MG63 (cell line): ENCODE measurements at regions not wholly inside any gene's neighbourhood (a gene's known extent, or its start where the extent isn't known, plus 50 kb on each side); places are given as distances from the start of the nearest gene placed in this dataset.
"Not testable (repeated sequence)": the region's sequence is repeated elsewhere in the genome, so short reads cannot be mapped to it uniquely, and the experiment has no call there.

Experiments used
- DNase-seq: peaks from one replicate; pipeline ENCODE4 v3.0.0-alpha.2; 2020
- H3K27me3 ChIP-seq: fragments of 250-450 bp; sonication (Bioruptor Pico); 2 replicates; pipeline ENCODE4 v1.5.1; 2020; ENCODE audit warnings: mild to moderate bottlenecking, moderate library complexity
- H3K36me3 ChIP-seq: fragments of 250-450 bp; sonication (Bioruptor Pico); 2 replicates; pipeline ENCODE4 v1.5.1; 2020; ENCODE audit warnings: mild to moderate bottlenecking, moderate library complexity
- H3K4me3 ChIP-seq: fragments of 250-450 bp; sonication (Bioruptor Pico); 2 replicates; pipeline ENCODE4 v1.5.1; 2020; ENCODE audit warnings: mild to moderate bottlenecking, moderate library complexity
- H3K9me3 ChIP-seq: fragments of 250-450 bp; sonication (Bioruptor Pico); 2 replicates; pipeline ENCODE4 v1.5.1; 2020; ENCODE audit warnings: mild to moderate bottlenecking, moderate library complexity

DNA sequence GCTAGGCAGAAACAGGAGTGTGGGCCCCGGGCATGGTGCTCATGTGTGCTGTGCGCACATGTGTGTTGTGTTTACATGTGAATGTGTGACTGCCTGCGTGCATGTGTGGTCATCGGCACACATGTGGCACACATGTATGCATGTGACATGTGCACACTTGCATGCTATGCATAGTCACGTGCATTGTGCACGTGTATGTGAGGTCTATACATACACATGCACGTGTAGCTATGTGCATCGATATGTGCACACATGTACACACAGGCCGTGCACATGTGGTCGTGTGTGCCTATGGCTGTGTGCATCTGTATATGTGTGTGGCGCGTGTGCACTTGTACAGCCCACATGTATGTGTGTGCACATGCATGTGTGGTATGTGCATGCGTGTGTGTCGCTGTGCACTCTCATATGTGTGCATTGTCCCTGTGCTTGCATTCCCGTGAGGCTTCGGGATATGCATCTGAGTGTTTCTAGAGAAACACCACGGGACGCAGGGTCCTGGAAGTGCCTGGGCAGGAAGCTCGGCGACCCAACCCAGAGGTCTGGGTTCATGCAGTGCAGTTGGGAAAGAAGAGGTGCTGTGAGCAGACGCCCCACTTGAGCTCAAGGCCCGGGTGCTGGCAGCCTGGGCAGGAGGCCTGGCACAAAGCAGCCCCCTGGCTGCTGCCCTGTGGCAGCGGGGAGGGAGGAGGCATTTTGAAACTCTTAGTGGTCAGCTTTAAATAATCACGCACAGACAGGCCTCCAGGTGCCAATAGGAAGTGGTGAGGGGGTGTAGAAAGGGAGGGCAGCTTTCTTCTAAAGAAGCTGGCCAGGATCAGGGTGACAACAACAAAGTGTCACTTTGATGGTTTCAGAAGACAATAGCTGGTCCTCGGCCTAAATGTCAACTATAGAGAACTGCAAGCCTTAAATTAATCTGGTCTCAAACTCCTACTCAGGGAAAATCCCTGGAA, 410.0 kb upstream of the MGMT start:
- DNase-seq: no peak
- no peak overlapping the region for H3K4me3 ChIP-seq

DNA sequence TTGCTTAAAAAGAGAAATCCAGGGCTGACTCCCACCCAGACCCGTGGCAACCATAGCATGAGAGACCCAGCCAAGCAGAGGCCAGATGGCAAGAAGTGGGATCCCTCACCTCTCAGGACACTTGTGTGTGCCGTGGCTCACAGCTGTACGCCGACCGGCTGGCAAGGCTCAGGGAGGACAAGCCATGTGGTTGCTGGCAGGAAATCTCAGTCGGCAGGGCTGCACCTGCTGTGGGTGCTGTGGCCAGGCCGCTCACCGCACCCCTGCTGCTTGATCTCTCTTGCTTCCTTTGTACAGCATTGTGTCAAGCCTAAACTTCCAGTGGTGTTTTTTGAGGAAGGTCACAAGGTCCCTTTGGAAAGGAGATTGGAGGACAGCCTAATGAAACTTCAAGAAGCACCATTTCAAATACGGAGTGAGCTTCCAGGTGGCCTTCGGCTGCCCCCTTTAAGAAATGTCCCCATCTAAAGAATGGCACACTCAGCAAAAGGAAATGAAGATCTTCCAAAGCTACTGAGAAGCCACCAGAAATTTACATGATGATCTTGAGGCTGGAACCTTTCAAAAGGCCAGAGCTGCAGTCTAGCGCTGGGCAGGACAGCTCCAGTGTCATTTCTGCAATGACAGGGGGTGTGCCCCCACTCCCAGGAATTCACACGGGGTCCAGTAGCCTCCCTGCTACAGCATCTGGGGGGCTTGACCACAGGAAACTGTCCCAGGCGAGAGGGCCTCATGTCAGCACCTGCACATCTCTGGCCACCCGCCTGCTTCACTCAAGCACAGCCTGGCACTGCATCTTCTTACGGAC, 409.0 kb upstream of the MGMT start:
- H3K36me3 ChIP-seq: no peaks in the 10 kb centered on the region
- DNase-seq: no peak

More for the DNA sequence above, 410.0 kb upstream of the MGMT start:
- H3K36me3 ChIP-seq: no peaks in the 10 kb centered on the region
- no peaks in the 10 kb centered on the region for H3K27me3 ChIP-seq
- H3K9me3 ChIP-seq: no peaks in the 10 kb centered on the region

GRCh38 chr10:129058664-129059155, 408.3 kb upstream of the MGMT start:
- H3K27me3 ChIP-seq: no peaks in the 10 kb centered on the region
- no peak for DNase-seq
- no peaks in the 10 kb centered on the region for H3K36me3 ChIP-seq
- H3K4me3 ChIP-seq: no peak overlapping the region
- no peaks in the 10 kb centered on the region for H3K9me3 ChIP-seq

More for the DNA sequence above, 409.0 kb upstream of the MGMT start:
- Histone ChIP-seq H3K4me3 (no peak overlapping the region), H3K9me3 (no peaks in the 10 kb centered on the region), H3K27me3 (no peaks in the 10 kb centered on the region)

DNA sequence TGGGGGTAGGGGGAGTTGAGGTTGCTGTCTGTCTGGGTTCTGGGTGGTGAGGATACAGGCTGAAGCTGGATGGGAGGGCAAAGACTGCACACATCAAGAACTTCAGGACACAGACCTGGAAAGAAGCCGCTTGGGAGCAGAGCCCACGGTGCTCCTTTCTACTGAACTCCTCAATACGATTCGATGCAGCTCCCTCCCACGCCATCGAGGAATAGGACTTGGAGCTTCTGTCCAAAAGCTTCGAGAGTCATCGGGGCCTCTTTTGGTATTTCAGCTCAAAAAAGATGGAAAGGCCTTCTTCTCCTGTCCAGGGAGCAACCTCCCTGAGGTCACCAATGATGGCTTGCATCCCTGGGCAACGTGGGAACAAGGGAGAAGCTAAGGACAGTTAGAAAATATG, 407.1 kb upstream of the MGMT start:
- no peak for DNase-seq
- no peaks in the 10 kb centered on the region for H3K9me3 ChIP-seq
- no peaks in the 10 kb centered on the region for H3K36me3 ChIP-seq
- H3K27me3 ChIP-seq: no peaks in the 10 kb centered on the region
- no peak overlapping the region for H3K4me3 ChIP-seq

GRCh38 chr10:129063212-129063611, 403.8 kb upstream of the MGMT start:
- no peaks in the 10 kb centered on the region for H3K36me3 ChIP-seq
- H3K9me3 ChIP-seq: no peaks in the 10 kb centered on the region
- no peak overlapping the region for H3K4me3 ChIP-seq
- no peaks in the 10 kb centered on the region for H3K27me3 ChIP-seq
- DNase-seq: no peak

DNA sequence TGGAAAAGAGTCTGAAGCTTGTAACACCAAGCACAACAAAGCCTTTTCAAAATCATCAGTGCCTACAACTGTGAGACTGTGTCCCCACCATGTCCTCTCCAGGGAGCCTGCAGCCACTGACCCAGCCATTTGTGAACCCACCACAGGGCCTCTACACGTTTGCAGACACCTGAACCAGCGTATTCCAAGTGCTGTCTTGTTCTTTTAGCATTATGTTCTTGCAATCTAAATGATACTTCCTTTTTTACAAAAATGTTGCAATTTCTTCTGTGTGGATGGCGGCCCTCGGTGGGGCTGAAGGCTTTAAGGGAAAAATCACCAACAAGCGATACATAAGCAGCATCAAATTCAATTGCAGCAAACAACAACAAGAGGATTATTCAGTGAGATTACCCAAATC, 403.2 kb upstream of the MGMT start:
- DNase-seq: no peak
- no peak overlapping the region for H3K4me3 ChIP-seq
- H3K27me3 ChIP-seq: no peaks in the 10 kb centered on the region
- no peaks in the 10 kb centered on the region for H3K9me3 ChIP-seq
- H3K36me3 ChIP-seq: no peaks in the 10 kb centered on the region

DNA sequence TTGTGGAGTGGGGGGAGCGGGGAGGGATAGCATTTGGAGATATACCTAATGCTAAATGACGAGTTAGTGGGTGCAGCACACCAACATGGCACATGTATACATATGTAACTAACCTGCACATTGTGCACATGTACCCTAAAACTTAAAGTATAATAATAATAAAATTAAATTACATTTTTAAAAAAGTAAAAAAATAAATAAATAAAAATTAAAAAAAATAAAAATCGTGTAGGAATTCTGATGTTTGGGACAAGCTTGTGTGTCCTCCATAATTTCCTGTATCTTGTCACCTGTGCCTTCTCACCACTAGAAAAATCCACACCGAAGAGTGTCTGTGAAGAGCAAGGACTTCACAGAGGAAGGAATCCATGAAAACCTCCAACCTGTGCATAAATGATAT, 400.5 kb upstream of the MGMT start:
- H3K4me3 ChIP-seq: not testable (repeated sequence)

GRCh38 chr10:129071411-129071810, 395.6 kb upstream of the MGMT start:
- not testable (repeated sequence) for H3K9me3 ChIP-seq, H3K27me3 ChIP-seq, H3K4me3 ChIP-seq, H3K36me3 ChIP-seq, DNase-seq

More for the DNA sequence above, 400.5 kb upstream of the MGMT start:
- not testable (repeated sequence) for DNase-seq, H3K27me3 ChIP-seq, H3K9me3 ChIP-seq, H3K36me3 ChIP-seq

GRCh38 chr10:129074939-129075338, 392.1 kb upstream of the MGMT start:
- H3K4me3 ChIP-seq: no peak overlapping the region
- H3K27me3 ChIP-seq: no peaks in the 10 kb centered on the region
- no peak for DNase-seq
- no peaks in the 10 kb centered on the region for H3K36me3 ChIP-seq
- H3K9me3 ChIP-seq: no peaks in the 10 kb centered on the region

- DNase-seq: no peak
- H3K4me3 ChIP-seq: no peak overlapping the region
- H3K9me3 ChIP-seq: no peaks in the 10 kb centered on the region; the same call in 1 of the 2 replicates
- no peaks in the 10 kb centered on the region for H3K36me3 ChIP-seq
- H3K27me3 ChIP-seq: no peaks in the 10 kb centered on the region
Measured at GRCh38 chr10:129075508-129075907, 391.5 kb upstream of the MGMT start.

GRCh38 chr10:129075927-129076326, 391.1 kb upstream of the MGMT start:
- Histone ChIP-seq H3K4me3 (no peak overlapping the region), H3K36me3 (no peaks in the 10 kb centered on the region), H3K9me3 (no peaks in the 10 kb centered on the region; the same call in 1 of the 2 replicates), H3K27me3 (no peaks in the 10 kb centered on the region)
- DNase-seq: no peak

GRCh38 chr10:129078346-129078745, 388.7 kb upstream of the MGMT start:
- peaks cover 5% of the 10 kb centered on the region; the same call in 1 of the 2 replicates for H3K9me3 ChIP-seq
- H3K27me3 ChIP-seq: no peaks in the 10 kb centered on the region
- peak; percentile 58 for DNase-seq

GRCh38 chr10:129078746-129079145, 388.3 kb upstream of the MGMT start:
- no peaks in the 10 kb centered on the region for H3K27me3 ChIP-seq
- H3K4me3 ChIP-seq: no peak overlapping the region
- DNase-seq: no peak
- H3K9me3 ChIP-seq: peaks cover 5% of the 10 kb centered on the region; the same call in 1 of the 2 replicates
- no peaks in the 10 kb centered on the region for H3K36me3 ChIP-seq

More at GRCh38 chr10:129078346-129078745, 388.7 kb upstream of the MGMT start:
- Histone ChIP-seq H3K4me3 (no peak overlapping the region), H3K36me3 (no peaks in the 10 kb centered on the region)

GRCh38 chr10:129079705-129080104, 387.3 kb upstream of the MGMT start:
- DNase-seq: no peak
- H3K36me3 ChIP-seq: no peaks in the 10 kb centered on the region
- H3K4me3 ChIP-seq: no peak overlapping the region
- H3K27me3 ChIP-seq: no peaks in the 10 kb centered on the region
- H3K9me3 ChIP-seq: peaks cover 5% of the 10 kb centered on the region; the same call in 1 of the 2 replicates

- no peak for DNase-seq
- H3K4me3 ChIP-seq: no peak overlapping the region
- no peaks in the 10 kb centered on the region for H3K27me3 ChIP-seq
- peaks cover 5% of the 10 kb centered on the region; the same call in 1 of the 2 replicates for H3K9me3 ChIP-seq
- no peaks in the 10 kb centered on the region for H3K36me3 ChIP-seq
Measured at GRCh38 chr10:129085811-129086210, 381.2 kb upstream of the MGMT start.

DNA sequence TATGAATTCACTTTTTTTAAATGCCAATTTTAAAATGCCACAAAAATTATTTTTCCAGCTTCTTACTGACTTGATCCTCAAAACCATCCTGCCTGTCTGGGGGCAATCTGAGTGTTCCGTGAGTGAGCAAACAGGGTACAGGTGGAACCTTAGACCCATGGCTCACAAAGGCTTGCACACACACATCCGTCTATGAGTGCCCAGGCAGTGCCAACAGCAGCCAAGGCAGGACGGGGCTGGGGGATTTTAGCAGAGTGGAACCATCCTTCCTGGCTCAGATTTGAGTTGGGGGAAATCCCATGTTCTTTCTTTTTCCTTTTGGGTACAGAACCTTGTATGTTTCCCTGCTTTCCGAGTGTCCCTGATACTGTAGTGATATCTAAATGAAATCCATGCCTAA, 377.7 kb upstream of the MGMT start:
- Histone ChIP-seq H3K4me3 (no peak overlapping the region), H3K27me3 (no peaks in the 10 kb centered on the region), H3K36me3 (no peaks in the 10 kb centered on the region), H3K9me3 (no peaks in the 10 kb centered on the region)
- no peak for DNase-seq

- Histone ChIP-seq H3K4me3 (no peak overlapping the region), H3K36me3 (no peaks in the 10 kb centered on the region), H3K27me3 (no peaks in the 10 kb centered on the region), H3K9me3 (no peaks in the 10 kb centered on the region)
- no peak for DNase-seq
Measured at GRCh38 chr10:129090165-129090564, 376.9 kb upstream of the MGMT start.
